Amniotic epithelial cell (primary cell): ENCODE measurements at regions not wholly inside any gene's neighbourhood (a gene's known extent, or its start where the extent isn't known, plus 50 kb on each side); places are given as distances from the start of the nearest gene placed in this dataset.

Experiments used
- DNase-seq: peaks from one replicate; pipeline ENCODE4 v3.0.0-alpha.2; 2010; ENCODE audit warnings: low read depth

DNA sequence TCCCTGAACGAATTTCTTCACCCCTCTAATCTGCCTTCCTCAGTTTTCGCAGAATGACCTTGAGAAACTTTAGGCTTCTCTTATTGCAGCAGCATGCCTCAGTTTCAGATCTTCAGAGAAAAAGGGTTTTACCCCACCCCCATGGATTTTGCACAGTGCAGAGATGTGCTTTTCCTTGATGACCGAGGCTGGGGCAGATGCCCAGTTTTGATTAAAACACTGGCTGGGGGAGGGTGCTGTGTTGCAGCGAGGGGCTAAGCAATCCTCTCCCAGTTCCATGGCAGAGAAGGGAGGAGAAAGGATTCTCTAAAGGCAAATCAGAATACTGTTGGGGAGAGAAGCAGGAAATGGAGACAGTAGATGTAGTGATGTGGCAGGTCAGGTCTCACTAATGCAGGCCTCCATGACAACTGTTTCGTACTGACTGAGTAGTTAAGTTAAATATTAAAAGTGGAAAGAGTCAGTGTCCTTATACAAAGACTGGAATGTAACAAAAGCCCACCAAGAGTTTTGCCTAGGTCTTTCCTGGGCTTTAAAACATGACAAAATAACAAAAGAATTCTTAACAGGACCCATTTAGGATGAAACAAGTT is 50.8 kb upstream of the PDZD8 start:
- no peak for DNase-seq

DNA sequence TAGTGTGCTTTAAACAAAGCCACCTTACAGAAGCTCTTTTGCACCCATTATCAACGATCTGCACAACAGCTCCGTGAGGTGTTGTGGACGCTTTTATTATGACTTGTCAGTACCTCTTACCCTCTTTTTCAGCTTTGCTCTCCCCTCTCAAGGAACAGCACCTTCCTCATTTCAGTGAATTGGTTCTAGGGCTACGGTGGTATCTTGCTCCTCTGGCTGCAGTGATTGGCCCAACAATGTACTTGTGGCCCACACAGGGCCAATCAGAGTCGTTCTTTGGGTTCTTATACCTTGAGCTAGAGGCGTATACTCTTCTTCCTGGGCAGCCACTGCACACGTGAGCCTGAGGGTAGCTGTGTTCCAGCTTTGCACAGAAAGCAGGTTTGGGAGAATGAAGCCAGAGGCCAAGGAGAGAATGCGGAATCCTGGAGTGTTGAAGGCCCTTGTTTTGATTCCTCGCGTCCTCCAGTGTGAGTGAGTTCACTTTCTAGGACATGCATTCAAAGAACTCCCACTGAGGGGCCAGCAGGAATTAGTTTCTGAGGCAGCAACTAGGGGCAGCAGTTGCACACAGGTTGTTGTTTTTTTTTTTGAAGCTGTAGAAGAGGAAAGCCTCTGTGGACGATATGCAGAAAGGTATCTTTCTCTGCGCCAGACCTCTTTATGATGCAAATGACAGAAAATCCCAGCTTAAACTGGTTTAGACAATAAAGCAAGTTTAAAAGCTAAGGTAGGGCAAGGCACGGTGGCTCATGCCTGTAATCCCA is 49.8 kb upstream of the PDZD8 start:
- no peak for DNase-seq
